NOMO-1 treated with dmso at 0.1 percent for 144 hours (cell line): ENCODE measurements at regions not wholly inside any gene's neighbourhood (a gene's known extent, or its start where the extent isn't known, plus 50 kb on each side); places are given as distances from the start of the nearest gene placed in this dataset.

Source experiments
- DNase-seq: peaks from one replicate; lab custom pipeline; 2025; ENCODE audit not compliant: unreplicated experiment; lab: John Stamatoyannopoulos, UW

DNA sequence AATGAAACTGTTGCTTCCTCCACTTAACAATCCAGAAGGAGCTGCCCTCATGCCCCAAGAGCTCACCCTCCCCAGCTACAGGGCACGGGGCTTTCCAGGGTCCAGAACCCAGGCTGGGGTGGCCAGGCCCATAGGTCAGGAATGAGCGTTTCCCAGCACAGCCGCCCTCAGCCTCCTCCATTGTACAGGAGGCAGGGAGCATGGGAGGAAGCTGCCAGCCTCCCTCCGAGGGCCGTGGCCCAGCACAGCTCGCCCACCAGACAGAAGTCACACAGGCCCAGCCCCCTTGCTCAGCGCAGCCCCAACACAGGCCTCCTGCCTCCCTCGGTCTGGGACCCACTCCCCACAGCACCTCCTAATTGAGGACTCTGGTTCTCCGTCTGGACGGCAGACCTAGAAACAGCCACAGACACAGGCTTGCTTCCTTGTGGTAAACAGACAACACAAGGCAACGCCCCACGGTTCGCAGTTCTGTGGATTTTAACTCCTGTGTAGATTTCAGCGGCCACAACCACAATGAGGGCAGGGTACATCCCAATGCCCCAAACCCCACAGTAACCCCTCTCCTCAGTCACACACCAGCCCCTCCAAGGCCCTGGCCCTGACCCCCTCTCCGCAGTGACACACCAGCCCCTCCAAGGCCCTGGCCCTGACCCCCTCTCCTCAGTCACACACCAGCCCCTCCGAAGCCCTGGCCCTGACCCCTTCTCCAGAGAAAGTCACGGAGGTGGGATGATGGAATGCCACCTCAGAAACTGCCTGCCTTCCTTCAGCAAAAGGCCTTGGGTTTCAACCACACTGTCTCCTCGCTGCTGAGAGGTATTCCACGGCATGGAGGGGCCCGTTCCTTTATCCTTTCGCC lies 173.5 kb downstream of the DLL1 start:
- DNase-seq, result no peak

GRCh38 chr6:170116636-170117035 lies 174.2 kb downstream of the DLL1 start:
- DNase-seq, result no peak

- DNase-seq, result no peak
Measured at GRCh38 chr6:170114956-170115855, 175.7 kb downstream of the DLL1 start.

- no peak for DNase-seq
Measured at GRCh38 chr6:170114187-170114945, 176.5 kb downstream of the DLL1 start.

- no peak for DNase-seq
Measured at GRCh38 chr6:170113141-170113540, 177.7 kb downstream of the DLL1 start.

- DNase-seq, result no peak
Measured at GRCh38 chr6:170112583-170112860, 178.4 kb downstream of the DLL1 start.

GRCh38 chr6:170111816-170112582 lies 178.9 kb downstream of the DLL1 start:
- no peak for DNase-seq

GRCh38 chr6:170111141-170111664 lies 179.7 kb downstream of the DLL1 start:
- DNase-seq, result no peak

- DNase-seq, result no peak
Measured at GRCh38 chr6:170110201-170111140, 180.4 kb downstream of the DLL1 start.

DNA sequence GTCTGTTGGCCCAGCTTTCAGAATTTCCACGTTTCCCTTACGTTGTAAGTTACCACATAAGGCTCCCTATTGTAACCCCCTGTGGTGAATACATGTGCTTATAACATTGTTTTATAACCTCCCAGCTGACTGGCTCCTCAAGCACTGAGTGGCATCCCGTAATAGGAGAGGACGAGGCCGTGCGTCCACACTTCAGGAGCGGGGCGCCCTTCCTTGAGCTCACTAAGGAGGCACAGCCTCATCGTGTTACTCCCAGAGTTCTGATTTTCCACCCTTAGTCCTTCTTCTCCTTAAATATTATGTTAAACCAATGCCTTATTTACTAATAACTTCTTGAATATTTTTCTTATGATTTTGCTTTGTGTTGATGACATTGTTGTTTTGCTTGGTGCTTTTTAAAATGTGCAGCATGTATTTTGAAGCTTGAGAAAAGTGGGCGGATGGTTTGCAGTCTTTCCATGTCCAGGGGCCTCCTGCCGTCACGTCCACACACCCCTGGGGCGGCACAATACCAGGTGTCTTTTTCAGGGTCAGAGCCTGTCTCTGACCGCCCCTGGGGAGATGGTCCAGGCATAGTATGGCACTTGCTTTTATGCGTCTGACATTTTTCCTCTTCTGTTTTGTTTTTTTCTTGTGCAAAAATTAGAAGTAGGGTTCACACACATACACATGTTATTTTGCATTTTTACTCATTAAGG lies 181.8 kb downstream of the DLL1 start:
- no peak for DNase-seq

DNA sequence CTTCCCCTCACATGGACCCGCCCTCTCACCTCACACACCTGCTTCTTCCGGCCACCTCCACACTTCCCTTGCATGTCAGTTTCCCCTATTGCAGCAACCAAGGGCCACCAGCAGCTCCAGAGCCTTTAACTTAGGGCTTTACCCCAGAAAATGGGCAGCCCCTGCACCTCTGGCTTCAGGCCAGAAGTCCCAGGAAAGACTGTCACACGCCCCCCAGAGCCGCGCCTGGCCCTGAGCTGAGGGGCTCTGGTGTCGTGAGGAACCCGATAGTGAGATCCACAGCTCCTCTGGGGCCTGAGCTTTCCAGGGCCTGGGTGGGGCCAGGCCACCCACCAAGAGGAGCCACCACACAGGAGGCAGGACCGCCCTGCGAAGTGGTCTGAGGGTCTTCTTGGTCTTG lies 182.4 kb downstream of the DLL1 start:
- no peak for DNase-seq

DNA sequence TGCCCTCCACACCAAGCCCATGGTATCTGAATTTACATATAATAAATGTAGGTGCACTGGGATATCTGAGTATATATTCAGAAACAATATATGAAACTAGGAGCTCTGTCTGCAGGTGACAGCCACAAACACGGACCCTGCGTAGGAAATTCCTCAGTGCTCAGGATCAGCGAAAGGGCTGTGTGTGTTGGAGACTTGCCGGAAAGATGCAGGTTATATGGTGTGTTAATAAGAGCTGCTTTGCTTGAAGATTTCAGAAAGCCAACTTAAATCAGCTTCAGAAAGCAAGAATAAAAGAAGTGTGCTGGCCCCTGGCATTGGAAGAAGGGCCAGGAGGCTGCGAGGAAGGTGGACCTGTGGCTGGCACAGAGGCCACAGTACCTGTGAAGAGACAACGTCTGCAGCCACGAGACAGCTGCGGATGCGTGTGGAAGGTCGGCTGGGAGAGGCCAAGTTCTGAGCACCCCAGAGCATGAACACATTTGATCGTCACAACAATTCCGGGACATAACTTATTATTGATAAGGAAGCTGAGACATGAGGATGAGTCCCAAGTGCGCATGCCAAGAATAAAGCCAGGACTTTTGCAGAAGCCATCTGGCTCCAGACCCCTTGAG lies 183.2 kb downstream of the DLL1 start:
- no peak for DNase-seq

DNA sequence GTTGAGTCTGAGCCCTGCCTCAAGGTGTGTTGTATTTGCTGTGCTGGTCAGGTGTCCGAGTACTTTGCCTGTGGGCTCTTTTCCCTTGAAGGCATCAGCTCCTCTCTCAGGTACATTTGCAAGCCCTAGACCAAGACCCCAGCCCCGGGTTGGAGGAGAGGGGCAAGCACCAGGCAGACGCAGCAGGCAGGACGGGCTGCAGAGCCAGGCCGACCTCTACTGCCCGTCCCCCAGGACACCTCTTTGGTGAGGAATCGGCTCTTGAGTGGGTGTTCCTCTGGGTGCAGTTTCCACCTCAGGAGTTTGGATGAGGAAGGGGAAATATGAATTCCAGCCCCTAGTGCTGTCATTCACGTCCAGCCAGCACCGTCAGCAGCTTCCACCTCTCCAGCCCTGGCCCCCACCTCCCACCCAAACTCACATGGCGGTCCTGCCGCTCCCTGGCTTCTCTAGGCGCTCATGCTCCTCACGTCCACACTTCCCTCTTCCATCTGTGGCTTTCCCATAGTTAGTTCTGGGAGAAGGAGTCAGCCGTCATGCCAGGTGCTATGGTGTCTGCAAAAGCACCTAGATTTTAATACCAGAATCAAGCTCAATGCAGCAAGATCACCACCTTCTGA lies 183.9 kb downstream of the DLL1 start:
- DNase-seq, result no peak

DNA sequence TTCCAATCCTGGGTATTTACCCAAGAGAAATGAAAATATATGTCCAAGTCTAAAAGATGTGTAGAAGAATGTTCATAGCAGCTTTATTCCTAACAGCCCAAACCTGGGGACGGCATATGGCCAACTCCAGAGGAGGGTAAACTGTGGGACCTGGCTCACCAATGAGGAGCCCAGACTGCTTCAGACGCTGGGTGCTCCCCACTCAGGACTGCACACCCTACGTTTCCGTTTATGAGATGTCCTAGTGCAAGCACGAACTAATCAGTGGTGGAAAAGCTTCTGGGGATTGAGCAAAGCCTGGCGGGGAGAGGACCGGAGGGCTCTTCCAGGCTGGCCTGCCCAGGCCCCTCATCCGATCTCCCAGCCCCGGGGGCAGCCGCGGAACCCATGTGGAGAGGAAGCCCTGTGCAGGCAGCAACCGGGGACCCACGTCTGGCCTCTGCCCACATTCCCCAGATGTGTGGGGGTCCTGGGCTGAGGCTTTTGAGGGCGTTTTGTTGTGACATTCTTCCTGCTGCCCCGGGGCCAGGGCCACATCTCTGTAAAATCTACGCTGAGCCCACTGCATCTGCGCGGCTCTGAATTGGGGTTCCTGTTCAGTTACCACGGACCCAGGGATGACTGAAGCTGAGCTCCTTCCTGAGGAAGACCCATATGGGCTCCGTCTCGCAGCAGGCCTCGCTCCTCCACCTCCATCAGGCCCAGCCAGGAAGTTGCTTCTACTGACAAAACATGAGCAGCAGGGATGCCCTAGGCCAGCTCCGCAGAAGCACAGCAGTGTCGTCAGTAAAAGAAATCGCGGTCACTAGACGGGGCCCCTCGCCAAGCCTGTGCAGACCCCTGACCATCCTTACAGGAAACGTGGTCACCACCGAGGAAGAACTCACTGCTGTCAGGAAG lies 188.0 kb downstream of the DLL1 start:
- DNase-seq, result no peak

DNA sequence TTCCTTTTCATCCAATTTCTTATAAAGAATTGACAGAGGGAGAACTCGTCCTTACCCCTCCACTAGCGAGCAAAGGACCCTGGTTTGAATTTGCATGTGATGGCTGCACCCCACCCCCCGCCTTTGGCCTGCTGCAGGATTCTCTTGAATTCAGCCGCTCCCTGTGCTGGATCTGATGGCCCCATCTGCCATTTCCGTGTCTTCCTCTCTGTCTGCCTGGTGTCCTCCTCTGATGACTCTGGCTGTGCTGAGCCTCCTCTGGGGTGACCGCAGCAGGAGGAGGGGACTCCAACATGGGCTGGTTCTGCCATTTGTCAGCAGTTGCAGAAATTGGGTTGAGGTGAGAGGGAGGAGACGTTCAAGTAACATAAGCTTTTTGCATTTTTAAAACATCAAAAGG lies 188.8 kb downstream of the DLL1 start:
- DNase-seq, result no peak

GRCh38 chr6:170101281-170102035 lies 189.4 kb downstream of the DLL1 start:
- DNase-seq, result no peak
